Immature natural killer cell (primary cell): ENCODE measurements at regions not wholly inside any gene's neighbourhood (a gene's known extent, or its start where the extent isn't known, plus 50 kb on each side); places are given as distances from the start of the nearest gene placed in this dataset.
"Not testable (repeated sequence)": the region's sequence is repeated elsewhere in the genome, so short reads cannot be mapped to it uniquely, and the experiment has no call there.

Experiments
- DNase-seq, 3 donors: peaks; one replicate each; pipeline ENCODE4 v3.0.0; 2022; ENCODE audit warnings: mixed read lengths in 1 of 3
- H3K27ac Mint-ChIP-seq, 6 donors: one replicate each; pipeline ENCODE4 v1.8.0; 2020; ENCODE audit warnings: mixed read lengths in 6 of 6, mild to moderate bottlenecking in 5 of 6, inconsistent platforms in 4 of 6, moderate library complexity in 3 of 6
- H3K27me3 Mint-ChIP-seq, 3 donors: one replicate each; pipeline ENCODE4 v1.8.0; 2020 to 2021; ENCODE audit warnings: low read depth in 3 of 3, mild to moderate bottlenecking in 3 of 3, mixed read lengths in 3 of 3, moderate library complexity in 3 of 3, inconsistent platforms in 1 of 3
- H3K36me3 Mint-ChIP-seq, 3 donors: one replicate each; pipeline ENCODE4 v1.8.0; 2020; ENCODE audit warnings: mixed read lengths in 3 of 3, inconsistent platforms in 2 of 3, mild to moderate bottlenecking in 2 of 3
- H3K4me1 Mint-ChIP-seq, 2 donors: one replicate each; pipeline ENCODE4 v1.8.0; 2020; ENCODE audit warnings: inconsistent platforms in 2 of 2, mild to moderate bottlenecking in 2 of 2, mixed read lengths in 2 of 2, moderate library complexity in 1 of 2
- H3K4me3 Mint-ChIP-seq, 5 donors: one replicate each; pipeline ENCODE4 v1.8.0; 2020; ENCODE audit warnings: mild to moderate bottlenecking in 5 of 5, mixed read lengths in 5 of 5, inconsistent platforms in 3 of 5, moderate library complexity in 3 of 5
- H3K9me3 Mint-ChIP-seq, 6 donors: one replicate each; pipeline ENCODE4 v1.8.0; 2020; ENCODE audit warnings: mild to moderate bottlenecking in 6 of 6, mixed read lengths in 6 of 6, inconsistent platforms in 4 of 6, moderate library complexity in 3 of 6

DNA sequence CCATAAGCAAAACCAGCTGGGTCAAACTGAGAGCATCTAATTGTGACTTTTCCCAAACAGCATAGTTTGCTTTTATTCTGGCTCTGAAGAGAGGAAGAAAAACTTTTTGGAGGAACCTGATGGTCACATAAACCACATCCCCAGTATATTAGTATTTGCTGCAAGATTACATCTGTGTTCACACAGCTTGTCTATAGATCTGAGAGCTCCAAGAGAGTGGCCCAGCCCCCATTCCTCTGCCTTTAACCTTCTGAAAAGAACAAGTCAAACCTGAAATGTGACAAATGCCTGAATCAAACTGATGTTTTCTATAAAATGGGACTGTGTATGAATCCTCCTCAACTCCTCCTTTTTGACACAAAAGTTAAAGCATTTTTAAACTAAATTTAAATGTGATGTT, 435.2 kb downstream of the ZNF479 start:
- not testable (repeated sequence) for H3K4me3 Mint-ChIP-seq, H3K27me3 Mint-ChIP-seq, H3K27ac Mint-ChIP-seq, DNase-seq, H3K36me3 Mint-ChIP-seq, H3K4me1 Mint-ChIP-seq
- H3K9me3 Mint-ChIP-seq = peaks cover 10 to 41% (median 27%) of the 10 kb centered on the region in 6 donors

DNA sequence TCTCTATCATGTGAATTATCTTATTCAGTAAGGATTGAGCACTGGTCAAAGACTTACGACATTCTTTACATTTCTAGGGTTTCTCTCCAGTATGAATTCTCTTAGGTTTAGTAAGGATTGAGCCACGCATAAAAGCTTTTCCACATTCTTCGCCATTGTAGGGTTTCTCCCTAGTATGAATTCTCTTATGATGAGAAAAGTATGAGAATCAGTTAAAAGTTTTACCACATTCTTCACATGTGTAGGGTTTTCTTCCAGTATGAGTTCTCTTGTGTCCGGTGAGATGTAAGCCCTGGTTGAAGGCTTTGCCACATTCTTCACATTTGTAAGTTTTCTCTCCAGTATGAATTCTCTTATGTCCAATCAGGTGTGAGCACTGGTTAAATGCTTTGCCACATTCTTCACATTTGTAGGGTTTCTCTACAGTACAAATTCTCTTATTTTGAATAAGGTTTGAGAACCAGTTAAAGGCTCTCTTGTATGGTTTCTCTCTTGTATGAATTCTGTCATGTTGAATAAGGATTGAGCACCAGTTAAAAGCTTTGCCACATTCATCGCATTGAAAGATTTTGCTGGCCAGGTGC, 445.9 kb downstream of the ZNF479 start:
- H3K4me3 Mint-ChIP-seq = no peak overlapping the region
- peaks cover 0 to 14% (median 8%) of the 10 kb centered on the region in 3 donors for H3K36me3 Mint-ChIP-seq
- DNase-seq = no peak
- H3K9me3 Mint-ChIP-seq = peaks cover 24 to 90% (median 65%) of the 10 kb centered on the region in 6 donors
- H3K4me1 Mint-ChIP-seq = no peaks in the 10 kb centered on the region
- H3K27ac Mint-ChIP-seq = no peak overlapping the region
- H3K27me3 Mint-ChIP-seq = peaks cover 0 to 3% (median 0%) of the 10 kb centered on the region in 3 donors

DNA sequence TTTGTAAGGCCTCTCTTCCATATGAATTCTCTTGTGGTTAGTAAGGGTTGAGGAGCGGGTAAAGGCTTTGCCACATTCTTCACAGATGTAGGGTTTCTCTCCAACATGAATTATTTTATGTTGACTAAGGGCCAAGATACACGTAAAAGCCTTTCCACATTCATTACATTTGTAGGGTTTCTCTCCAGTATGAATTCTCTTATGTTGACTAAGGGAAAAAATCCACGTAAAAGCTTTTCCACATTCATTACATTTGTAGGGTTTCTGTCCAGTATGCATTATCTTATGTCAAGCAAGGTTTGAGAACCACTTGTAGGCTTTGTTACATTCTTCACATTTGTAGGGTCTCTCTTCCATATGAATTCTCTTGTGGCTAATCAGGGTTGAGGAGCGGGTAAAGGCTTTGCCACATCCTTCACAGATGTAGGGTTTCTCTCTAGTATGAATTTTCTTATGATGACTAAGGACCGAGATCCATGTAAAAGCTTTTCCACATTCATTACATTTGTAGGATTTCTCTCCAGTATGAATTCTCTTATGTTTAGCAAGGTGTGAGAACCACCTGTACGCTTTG, 493.0 kb downstream of the ZNF479 start:
- H3K4me3 Mint-ChIP-seq = no peak overlapping the region
- peaks cover 6 to 28% (median 7%) of the 10 kb centered on the region in 3 donors for H3K36me3 Mint-ChIP-seq
- H3K4me1 Mint-ChIP-seq = no peaks in the 10 kb centered on the region
- H3K27me3 Mint-ChIP-seq = no peaks in the 10 kb centered on the region
- no peak for DNase-seq
- H3K27ac Mint-ChIP-seq = no peak overlapping the region
- peaks cover 20 to 83% (median 66%) of the 10 kb centered on the region in 6 donors for H3K9me3 Mint-ChIP-seq

DNA sequence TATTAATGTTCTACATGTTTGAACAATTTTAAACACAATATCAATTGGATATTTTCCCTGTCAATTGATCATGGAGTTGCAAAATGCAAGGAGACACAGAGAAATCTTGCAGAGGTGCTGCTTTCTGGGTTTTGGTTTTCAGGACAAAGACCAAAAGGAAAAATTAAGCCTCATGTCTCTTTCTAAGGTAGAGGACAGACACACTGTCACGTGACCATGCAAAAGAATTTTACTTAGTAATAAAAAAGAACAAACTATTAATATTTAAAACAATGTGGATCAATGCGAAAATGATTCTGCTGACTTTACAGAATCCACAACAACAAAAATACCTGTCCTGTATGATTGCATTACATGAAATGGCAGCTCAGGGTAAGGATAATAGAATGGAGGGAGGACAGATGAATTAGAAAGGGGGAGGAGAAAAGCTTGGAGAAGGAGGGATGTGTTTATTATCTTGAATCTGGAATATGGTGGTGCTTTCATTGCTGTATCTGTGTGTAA, 493.7 kb upstream of the NUPR2 start:
- DNase-seq = no peak
- no peaks in the 10 kb centered on the region for H3K4me1 Mint-ChIP-seq
- H3K36me3 Mint-ChIP-seq = peaks cover 0 to 5% (median 4%) of the 10 kb centered on the region in 3 donors
- no peak overlapping the region for H3K4me3 Mint-ChIP-seq
- no peak overlapping the region for H3K27ac Mint-ChIP-seq
- H3K27me3 Mint-ChIP-seq = peaks cover 0 to 2% (median under 1%) of the 10 kb centered on the region in 3 donors
- H3K9me3 Mint-ChIP-seq = peaks cover 24 to 78% (median 44%) of the 10 kb centered on the region in 6 donors

DNA sequence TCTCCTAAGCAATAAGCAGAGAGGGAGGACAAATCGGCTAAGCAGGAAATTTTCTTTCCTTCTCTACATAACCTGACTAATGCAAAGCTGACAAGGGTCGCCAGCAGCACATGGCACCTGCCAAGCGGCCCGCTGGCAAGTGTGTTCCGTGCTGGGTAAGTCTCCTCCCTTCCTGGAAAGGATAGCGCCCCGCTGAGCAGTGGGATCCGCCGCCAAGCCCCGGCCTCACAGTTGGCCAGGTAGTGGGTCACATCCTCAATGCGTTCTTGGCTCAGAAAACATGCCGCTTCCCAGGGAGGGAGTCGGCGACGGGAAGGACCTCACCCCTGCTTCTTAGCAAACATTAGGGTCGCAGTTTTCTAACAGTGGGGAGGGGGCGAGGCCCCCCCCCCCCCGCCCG, 488.9 kb upstream of the NUPR2 start:
- no peak for DNase-seq
- peaks cover 0 to 11% (median 5%) of the 10 kb centered on the region in 3 donors for H3K36me3 Mint-ChIP-seq
- H3K27ac Mint-ChIP-seq = no peak overlapping the region
- H3K9me3 Mint-ChIP-seq = peaks cover 19 to 74% (median 47%) of the 10 kb centered on the region in 6 donors
- H3K4me1 Mint-ChIP-seq = no peaks in the 10 kb centered on the region
- H3K27me3 Mint-ChIP-seq = peaks cover 0 to 2% (median 0%) of the 10 kb centered on the region in 3 donors
- H3K4me3 Mint-ChIP-seq = no peak overlapping the region

GRCh38 chr7:56578612-56579011, 462.4 kb upstream of the NUPR2 start:
- no peak for DNase-seq
- H3K9me3 Mint-ChIP-seq = peaks cover 20 to 72% (median 58%) of the 10 kb centered on the region in 6 donors
- peaks cover 0 to 7% (median 0%) of the 10 kb centered on the region in 3 donors for H3K36me3 Mint-ChIP-seq
- H3K27me3 Mint-ChIP-seq = no peaks in the 10 kb centered on the region
- no peak overlapping the region for H3K4me3 Mint-ChIP-seq
- no peak overlapping the region for H3K27ac Mint-ChIP-seq
- H3K4me1 Mint-ChIP-seq = no peaks in the 10 kb centered on the region

- Mint-ChIP-seq H3K4me1 (no peaks in the 10 kb centered on the region), H3K9me3 (peaks cover 21 to 50% (median 39%) of the 10 kb centered on the region in 6 donors), H3K4me3 (no peak overlapping the region), H3K36me3 (no peaks in the 10 kb centered on the region), H3K27me3 (peaks cover 0 to 3% (median 0%) of the 10 kb centered on the region in 3 donors), H3K27ac (no peak overlapping the region)
- DNase-seq = no peak
Measured at GRCh38 chr7:56570968-56571367, 454.8 kb upstream of the NUPR2 start.

DNA sequence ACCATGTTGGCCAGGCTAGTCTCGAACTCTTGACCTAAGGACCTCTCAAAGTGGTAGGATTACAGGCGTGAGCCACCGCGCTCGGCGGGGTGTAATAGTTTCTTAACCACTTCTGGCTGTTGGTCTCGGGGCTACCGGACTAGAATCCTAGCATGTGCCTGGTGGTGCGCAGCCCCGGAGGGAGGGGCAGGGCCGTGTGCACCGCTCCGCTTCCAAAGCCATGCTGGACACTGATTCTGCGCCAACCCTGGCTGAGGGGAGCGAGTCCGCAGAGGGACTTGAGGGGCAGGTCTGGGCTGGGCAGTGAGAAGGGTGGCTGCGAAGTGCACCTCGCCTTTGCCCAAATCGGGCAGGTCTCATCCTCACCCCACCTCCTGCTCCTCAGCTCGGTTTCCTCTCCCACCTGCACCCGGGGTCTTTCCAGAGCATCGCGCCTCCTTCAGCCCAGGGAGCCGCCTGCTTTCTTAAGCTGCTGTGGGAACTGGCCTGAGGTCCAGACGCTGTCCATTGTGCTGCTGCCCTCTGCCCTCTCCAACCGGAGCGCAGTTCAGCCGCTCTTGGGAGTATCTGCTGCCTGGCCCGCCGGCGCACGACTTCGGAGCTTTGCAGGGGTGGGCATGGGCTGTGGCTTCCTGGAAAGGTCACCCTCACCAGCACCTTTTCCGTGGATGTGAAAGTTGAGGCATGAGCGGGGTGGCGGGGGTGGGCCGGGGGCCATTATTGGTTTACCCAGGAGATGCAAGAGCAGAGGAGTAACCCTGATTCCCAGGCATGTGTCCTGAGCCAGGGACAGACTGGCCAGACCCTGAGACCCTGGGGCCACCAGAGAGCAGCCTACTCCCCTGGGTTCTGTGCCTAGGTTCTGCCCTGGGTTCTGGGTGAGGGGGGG, 422.6 kb upstream of the NUPR2 start:
- Mint-ChIP-seq H3K36me3 (peaks cover 0 to 9% (median 4%) of the 10 kb centered on the region in 3 donors), H3K9me3 (peaks cover 29 to 67% (median 44%) of the 10 kb centered on the region in 6 donors), H3K4me3 (no peak overlapping the region), H3K27me3 (no peaks in the 10 kb centered on the region), H3K4me1 (no peaks in the 10 kb centered on the region), H3K27ac (no peak overlapping the region)
- DNase-seq = no peak

DNA sequence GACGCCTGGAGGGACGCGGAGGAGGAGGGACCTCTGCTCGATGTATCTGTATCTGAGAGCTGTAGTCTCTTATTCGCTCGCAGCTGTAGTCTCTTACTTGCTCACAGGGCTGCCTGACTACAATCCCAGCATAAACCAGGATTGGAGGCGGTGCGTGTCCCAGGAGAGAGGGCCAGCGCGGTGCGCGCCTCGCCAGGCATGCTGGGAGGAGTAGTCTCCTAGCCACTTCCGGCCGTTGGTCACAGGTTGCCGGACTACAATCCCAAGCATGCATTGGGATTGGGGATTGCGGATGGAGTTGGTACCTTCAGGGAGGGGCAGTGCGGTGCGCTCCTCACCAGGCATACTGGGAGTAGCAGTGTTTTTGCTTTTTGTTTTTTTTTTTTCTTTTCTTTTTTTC, 421.7 kb upstream of the NUPR2 start:
- H3K9me3 Mint-ChIP-seq = peaks cover 28 to 66% (median 43%) of the 10 kb centered on the region in 6 donors
- peaks cover 0 to 9% (median 4%) of the 10 kb centered on the region in 3 donors for H3K36me3 Mint-ChIP-seq

DNA sequence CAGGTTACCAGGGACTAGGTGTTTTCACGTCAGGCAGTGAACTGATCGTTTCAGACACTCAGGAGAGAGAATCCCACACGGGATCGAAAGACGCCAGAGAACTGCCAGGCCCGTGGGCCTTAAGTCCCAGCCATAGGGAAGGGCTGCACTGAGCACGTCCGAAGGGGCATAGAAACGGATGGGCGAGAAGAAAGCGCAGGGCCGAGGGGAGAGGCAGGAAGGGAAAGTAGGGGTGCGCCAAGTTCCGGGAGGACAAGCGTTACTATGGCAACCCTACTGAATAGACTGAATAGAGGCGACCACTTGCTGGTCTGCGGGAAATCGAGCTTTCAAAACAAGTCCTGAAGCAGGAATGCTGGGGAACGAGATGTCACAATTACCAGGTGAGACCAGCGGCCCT, 421.3 kb upstream of the NUPR2 start:
- H3K4me3 Mint-ChIP-seq = no peak overlapping the region
- no peak for DNase-seq

More for the DNA sequence above, 421.7 kb upstream of the NUPR2 start:
- DNase-seq = no peak
- H3K4me1 Mint-ChIP-seq = no peaks in the 10 kb centered on the region
- no peaks in the 10 kb centered on the region for H3K27me3 Mint-ChIP-seq
- H3K4me3 Mint-ChIP-seq = no peak overlapping the region
- H3K27ac Mint-ChIP-seq = no peak overlapping the region

GRCh38 chr7:56495165-56495564, 378.9 kb upstream of the NUPR2 start:
- H3K27me3 Mint-ChIP-seq = no peaks in the 10 kb centered on the region
- H3K36me3 Mint-ChIP-seq = peaks cover 0 to 4% (median 0%) of the 10 kb centered on the region in 3 donors
- H3K9me3 Mint-ChIP-seq = peaks cover 21 to 51% (median 42%) of the 10 kb centered on the region in 6 donors
- no peak overlapping the region for H3K4me3 Mint-ChIP-seq
- DNase-seq = no peak
- no peaks in the 10 kb centered on the region for H3K4me1 Mint-ChIP-seq
- H3K27ac Mint-ChIP-seq = no peak overlapping the region

More for the DNA sequence above, 421.3 kb upstream of the NUPR2 start:
- peaks cover 26 to 71% (median 41%) of the 10 kb centered on the region in 6 donors for H3K9me3 Mint-ChIP-seq
- H3K27me3 Mint-ChIP-seq = no peaks in the 10 kb centered on the region
- H3K36me3 Mint-ChIP-seq = peaks cover 0 to 9% (median 4%) of the 10 kb centered on the region in 3 donors
- H3K4me1 Mint-ChIP-seq = no peaks in the 10 kb centered on the region
- no peak overlapping the region for H3K27ac Mint-ChIP-seq

- peaks cover 0 to 5% (median 1%) of the 10 kb centered on the region in 3 donors for H3K36me3 Mint-ChIP-seq
- H3K4me1 Mint-ChIP-seq = no peaks in the 10 kb centered on the region
- no peak overlapping the region for H3K4me3 Mint-ChIP-seq
- no peak for DNase-seq
- H3K9me3 Mint-ChIP-seq = peaks cover 27 to 51% (median 41%) of the 10 kb centered on the region in 6 donors
- H3K27ac Mint-ChIP-seq = no peak overlapping the region
- H3K27me3 Mint-ChIP-seq = no peaks in the 10 kb centered on the region
Measured at GRCh38 chr7:56493704-56494450, 377.7 kb upstream of the NUPR2 start.

- H3K27me3 Mint-ChIP-seq = no peaks in the 10 kb centered on the region
- H3K4me3 Mint-ChIP-seq = no peak overlapping the region
- no peak overlapping the region for H3K27ac Mint-ChIP-seq
- no peaks in the 10 kb centered on the region for H3K4me1 Mint-ChIP-seq
- peaks cover 30 to 51% (median 41%) of the 10 kb centered on the region in 6 donors for H3K9me3 Mint-ChIP-seq
- no peak for DNase-seq
- H3K36me3 Mint-ChIP-seq = peaks cover 0 to 8% (median 3%) of the 10 kb centered on the region in 3 donors
Measured at GRCh38 chr7:56493196-56493595, 377.0 kb upstream of the NUPR2 start.
